ENCODE measurements at regions not wholly inside any gene's neighbourhood (a gene's known extent, or its start where the extent isn't known, plus 50 kb on each side); places are given as distances from the start of the nearest gene placed in this dataset.

DNA sequence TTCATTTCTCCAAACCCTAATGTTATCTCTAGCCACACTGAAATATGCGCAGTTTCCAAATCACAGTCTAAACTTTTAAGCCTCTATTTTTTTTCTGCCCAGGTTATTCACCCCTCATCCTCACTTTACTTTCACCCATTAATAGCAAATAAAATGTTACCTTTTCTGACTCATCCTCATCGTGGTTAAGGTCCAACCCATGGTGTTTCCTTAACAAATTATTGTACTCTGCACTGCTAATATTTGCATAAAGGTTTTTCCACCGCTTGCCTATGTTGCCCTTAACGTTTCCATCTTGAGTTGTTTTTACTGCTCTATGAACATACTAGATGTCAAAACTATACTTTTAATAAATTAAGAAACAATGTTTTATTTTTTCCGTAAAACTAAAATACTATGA lies 780.9 kb upstream of the KLHL1 start:
- no peaks in the 10 kb centered on the region for H3K36me3 Mint-ChIP-seq (ENCODE audit: low read depth)
- H3K9me3 Mint-ChIP-seq (ENCODE audit: low read depth): peaks cover 9% of the 10 kb centered on the region
- H3K27me3 Mint-ChIP-seq (ENCODE audit: low read depth): no peaks in the 10 kb centered on the region
- TF ChIP-seq, protein P1, sequence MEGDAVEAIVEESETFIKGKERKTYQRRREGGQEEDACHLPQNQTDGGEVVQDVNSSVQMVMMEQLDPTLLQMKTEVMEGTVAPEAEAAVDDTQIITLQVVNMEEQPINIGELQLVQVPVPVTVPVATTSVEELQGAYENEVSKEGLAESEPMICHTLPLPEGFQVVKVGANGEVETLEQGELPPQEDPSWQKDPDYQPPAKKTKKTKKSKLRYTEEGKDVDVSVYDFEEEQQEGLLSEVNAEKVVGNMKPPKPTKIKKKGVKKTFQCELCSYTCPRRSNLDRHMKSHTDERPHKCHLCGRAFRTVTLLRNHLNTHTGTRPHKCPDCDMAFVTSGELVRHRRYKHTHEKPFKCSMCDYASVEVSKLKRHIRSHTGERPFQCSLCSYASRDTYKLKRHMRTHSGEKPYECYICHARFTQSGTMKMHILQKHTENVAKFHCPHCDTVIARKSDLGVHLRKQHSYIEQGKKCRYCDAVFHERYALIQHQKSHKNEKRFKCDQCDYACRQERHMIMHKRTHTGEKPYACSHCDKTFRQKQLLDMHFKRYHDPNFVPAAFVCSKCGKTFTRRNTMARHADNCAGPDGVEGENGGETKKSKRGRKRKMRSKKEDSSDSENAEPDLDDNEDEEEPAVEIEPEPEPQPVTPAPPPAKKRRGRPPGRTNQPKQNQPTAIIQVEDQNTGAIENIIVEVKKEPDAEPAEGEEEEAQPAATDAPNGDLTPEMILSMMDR (IDR thresholded peaks at IDR 0.05): no peak
- no peaks in the 10 kb centered on the region for H3K4me1 Mint-ChIP-seq (ENCODE audit: low read depth)
- H3K27ac Mint-ChIP-seq (ENCODE audit: unreplicated experiment): no peak overlapping the region
- no peak for DNase-seq (ENCODE audit: low spot score)
- no peak overlapping the region for H3K4me3 Mint-ChIP-seq (ENCODE audit: unreplicated experiment)

DNA sequence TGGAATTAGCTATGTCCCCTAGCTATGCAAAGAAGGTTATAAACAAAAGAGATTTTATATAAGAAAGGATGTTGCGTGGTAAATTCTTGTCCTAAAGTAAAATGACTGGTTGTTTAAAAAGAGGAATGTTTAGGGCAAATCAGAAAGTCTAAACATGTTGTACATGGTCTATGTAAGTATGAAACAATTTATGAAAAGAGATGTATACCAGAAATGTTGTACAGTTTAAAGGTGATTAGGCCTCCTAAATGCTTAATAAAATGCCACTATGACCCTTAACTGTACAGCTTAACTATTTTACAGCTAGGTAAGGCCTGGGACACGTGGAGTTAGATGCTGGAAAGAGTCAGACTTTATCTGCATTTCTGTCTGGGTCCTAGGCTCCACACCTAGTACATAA lies 775.9 kb upstream of the KLHL1 start:
- H3K27me3 Mint-ChIP-seq (ENCODE audit: low read depth): no peaks in the 10 kb centered on the region
- H3K27ac Mint-ChIP-seq (ENCODE audit: unreplicated experiment): no peak overlapping the region
- peaks cover 9% of the 10 kb centered on the region for H3K9me3 Mint-ChIP-seq (ENCODE audit: low read depth)
- H3K4me3 Mint-ChIP-seq (ENCODE audit: unreplicated experiment): no peak overlapping the region
- H3K4me1 Mint-ChIP-seq (ENCODE audit: low read depth): no peaks in the 10 kb centered on the region
- TF ChIP-seq, protein P1 (IDR thresholded peaks at IDR 0.05): no peak
- no peak for DNase-seq (ENCODE audit: low spot score)
- no peaks in the 10 kb centered on the region for H3K36me3 Mint-ChIP-seq (ENCODE audit: low read depth)

GRCh38 chr13:70874636-70875035 lies 766.4 kb upstream of the KLHL1 start:
- TF ChIP-seq, protein P1 (IDR thresholded peaks at IDR 0.05): no peak
- H3K36me3 Mint-ChIP-seq (ENCODE audit: low read depth): peaks cover 1% of the 10 kb centered on the region
- H3K4me3 Mint-ChIP-seq (ENCODE audit: unreplicated experiment): no peak overlapping the region
- H3K4me1 Mint-ChIP-seq (ENCODE audit: low read depth): no peaks in the 10 kb centered on the region
- H3K27ac Mint-ChIP-seq (ENCODE audit: unreplicated experiment): no peak overlapping the region
- no peak for DNase-seq (ENCODE audit: low spot score)
- peaks cover 2% of the 10 kb centered on the region for H3K9me3 Mint-ChIP-seq (ENCODE audit: low read depth)
- H3K27me3 Mint-ChIP-seq (ENCODE audit: low read depth): no peaks in the 10 kb centered on the region

DNA sequence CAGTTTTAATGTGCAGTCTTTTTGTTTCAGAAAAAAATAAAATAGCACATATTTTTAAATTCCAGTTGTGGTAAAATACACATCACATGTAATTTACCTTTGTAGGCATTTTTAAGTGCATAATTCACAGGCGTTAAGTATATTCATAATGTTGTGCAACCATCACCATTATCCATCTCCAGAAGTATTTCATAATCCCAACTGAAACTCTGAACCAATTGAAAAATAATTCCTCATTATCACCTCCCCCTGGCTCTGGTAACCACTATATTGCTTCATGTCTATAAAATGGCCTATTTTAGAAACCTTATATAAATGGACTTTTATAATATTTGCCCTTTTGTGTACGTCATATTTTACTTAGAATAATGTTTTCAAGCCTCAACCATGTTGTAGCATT lies 756.5 kb upstream of the KLHL1 start:
- no peak for DNase-seq (ENCODE audit: low spot score)
- H3K4me3 Mint-ChIP-seq (ENCODE audit: unreplicated experiment): no peak overlapping the region
- H3K27me3 Mint-ChIP-seq (ENCODE audit: low read depth): no peaks in the 10 kb centered on the region
- no peaks in the 10 kb centered on the region for H3K36me3 Mint-ChIP-seq (ENCODE audit: low read depth)
- H3K27ac Mint-ChIP-seq (ENCODE audit: unreplicated experiment): no peak overlapping the region
- TF ChIP-seq, protein P1 (IDR thresholded peaks at IDR 0.05): no peak
- H3K4me1 Mint-ChIP-seq (ENCODE audit: low read depth): no peaks in the 10 kb centered on the region
- H3K9me3 Mint-ChIP-seq (ENCODE audit: low read depth): peaks cover 9% of the 10 kb centered on the region

GRCh38 chr13:70856711-70857110 lies 748.5 kb upstream of the KLHL1 start:
- no peak overlapping the region for H3K4me3 Mint-ChIP-seq (ENCODE audit: unreplicated experiment)
- H3K4me1 Mint-ChIP-seq (ENCODE audit: low read depth): no peaks in the 10 kb centered on the region
- TF ChIP-seq, protein P1 (IDR thresholded peaks at IDR 0.05): no peak
- DNase-seq (ENCODE audit: low spot score): no peak
- H3K27ac Mint-ChIP-seq (ENCODE audit: unreplicated experiment): no peak overlapping the region
- H3K9me3 Mint-ChIP-seq (ENCODE audit: low read depth): peaks cover 9% of the 10 kb centered on the region
- no peaks in the 10 kb centered on the region for H3K36me3 Mint-ChIP-seq (ENCODE audit: low read depth)
- no peaks in the 10 kb centered on the region for H3K27me3 Mint-ChIP-seq (ENCODE audit: low read depth)
